Stomach (tissue), 8 donors: ENCODE measurements at regions not wholly inside any gene's neighbourhood (a gene's known extent, or its start where the extent isn't known, plus 50 kb on each side); places are given as distances from the start of the nearest gene placed in this dataset.

Experiments
- DNase-seq, 2 donors: peaks; one replicate each; pipeline versions ENCODE4 v3.0.0 to v3.0.0-alpha.2; 2013 to 2019
- H3K27ac ChIP-seq, 5 donors: fragments of 200-600 bp in 4 of 5; sonication (generic) in 4 of 5; one replicate each; pipeline ENCODE4 v1.5.1; 2013 to 2019; ENCODE audit warnings: mild to moderate bottlenecking in 1 of 5, moderate library complexity in 1 of 5
- H3K27me3 ChIP-seq, 3 donors: fragments of 200-600 bp; sonication (generic); one replicate each; pipeline ENCODE4 v1.5.1; 2017 to 2019; ENCODE audit warnings: mixed run types in 1 of 3
- H3K36me3 ChIP-seq, 4 donors: fragments of 200-600 bp; sonication (generic); 1 replicate in 3 of 4; 2 replicates in 1 of 4; pipeline ENCODE4 v1.5.1; 2016 to 2019
- H3K4me1 ChIP-seq, 4 donors: fragments of 200-600 bp; sonication (generic); one replicate each; pipeline ENCODE4 v1.5.1; 2016 to 2019
- H3K4me3 ChIP-seq, 4 donors: fragments of 200-600 bp; sonication (generic) in 3 of 4; one replicate each; pipeline ENCODE4 v1.5.1; 2016 to 2019; ENCODE audit warnings: mild to moderate bottlenecking in 1 of 4
- H3K9me3 ChIP-seq, 4 donors: fragments of 200-600 bp; sonication (generic); one replicate each; pipeline ENCODE4 v1.5.1; 2016 to 2019
- EP300 ChIP-seq: sonication (generic); formaldehyde crosslinking; IDR thresholded peaks from one replicate; pipeline ENCODE4 v1.6.1; 2017; ENCODE audit warnings: antibody characterized with exemption
- POLR2A ChIP-seq, 4 donors: fragments of 450-650 bp; IDR thresholded peaks; one replicate each; pipeline ENCODE4 v1.6.1; 2016; ENCODE audit warnings: antibody characterized with exemption in 4 of 4, control low read depth in 2 of 4, mild to moderate bottlenecking in 1 of 4, moderate library complexity in 1 of 4
- POLR2AphosphoS5 ChIP-seq, 3 donors: sonication (generic); formaldehyde crosslinking; IDR thresholded peaks; one replicate each; pipeline ENCODE4 v1.6.1; 2016; ENCODE audit warnings: antibody characterized with exemption in 3 of 3
- WGBS, 5 donors: extraction: QIAGEN DNeasy Blood & Tissue Kit in 3 of 5; methylation state at CpG; one replicate each; pipeline versions ENCODE4 v1.1.5 to v1.1.7; 2013 to 2018; 5-methylcytosine and 5-hydroxymethylcytosine counted together
- intact Hi-C: fragments of 100-400 bp; cut with DNase I; formaldehyde crosslinking; loops from one replicate; pipeline ENCODE4 v1.15.1; 2023; ENCODE audit warnings: low total_unique reads
- TF ChIP-seq, protein P1 (sequence below), 7 experiments: fragments of 450-650 bp in 4 of 7; fragments of 200-600 bp in 3 of 7; sonication (generic) in 3 of 7; IDR thresholded peaks; one replicate each; pipeline ENCODE4 v1.5.1; 2016 to 2019; ENCODE audit warnings: antibody characterized with exemption in 7 of 7, control low read depth in 2 of 7, mild to moderate bottlenecking in 1 of 7
- donor health status: healthy with polysubstance abuse.
- donor health status: Bipolar disorder and iron deficiency.
- donor health status: healthy.

DNA sequence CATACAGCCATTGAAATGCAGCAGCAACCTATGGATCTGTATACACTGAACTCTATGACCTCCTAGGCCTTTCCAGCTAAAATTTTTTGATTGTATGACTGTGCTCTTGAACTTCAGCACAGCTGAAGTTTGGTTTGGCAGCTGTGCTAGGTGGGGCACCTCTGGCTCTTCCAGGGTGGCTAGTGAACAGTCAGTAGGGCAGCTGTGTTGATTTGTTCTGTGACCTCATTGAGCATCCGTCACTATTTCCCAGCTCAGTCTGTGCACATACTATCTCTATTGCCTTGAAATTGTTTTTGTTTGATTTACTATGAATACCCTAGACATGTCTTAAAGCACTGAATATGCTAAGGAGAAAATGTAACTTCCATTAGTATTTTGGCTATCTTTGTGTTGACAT is 363.2 kb upstream of the NAALADL2 start:
- TF ChIP-seq POLR2A (IDR thresholded peaks at IDR 0.05), result no peak
- TF ChIP-seq, protein P1, sequence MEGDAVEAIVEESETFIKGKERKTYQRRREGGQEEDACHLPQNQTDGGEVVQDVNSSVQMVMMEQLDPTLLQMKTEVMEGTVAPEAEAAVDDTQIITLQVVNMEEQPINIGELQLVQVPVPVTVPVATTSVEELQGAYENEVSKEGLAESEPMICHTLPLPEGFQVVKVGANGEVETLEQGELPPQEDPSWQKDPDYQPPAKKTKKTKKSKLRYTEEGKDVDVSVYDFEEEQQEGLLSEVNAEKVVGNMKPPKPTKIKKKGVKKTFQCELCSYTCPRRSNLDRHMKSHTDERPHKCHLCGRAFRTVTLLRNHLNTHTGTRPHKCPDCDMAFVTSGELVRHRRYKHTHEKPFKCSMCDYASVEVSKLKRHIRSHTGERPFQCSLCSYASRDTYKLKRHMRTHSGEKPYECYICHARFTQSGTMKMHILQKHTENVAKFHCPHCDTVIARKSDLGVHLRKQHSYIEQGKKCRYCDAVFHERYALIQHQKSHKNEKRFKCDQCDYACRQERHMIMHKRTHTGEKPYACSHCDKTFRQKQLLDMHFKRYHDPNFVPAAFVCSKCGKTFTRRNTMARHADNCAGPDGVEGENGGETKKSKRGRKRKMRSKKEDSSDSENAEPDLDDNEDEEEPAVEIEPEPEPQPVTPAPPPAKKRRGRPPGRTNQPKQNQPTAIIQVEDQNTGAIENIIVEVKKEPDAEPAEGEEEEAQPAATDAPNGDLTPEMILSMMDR (IDR thresholded peaks at IDR 0.05), result no peak
- no peak for TF ChIP-seq POLR2AphosphoS5 (IDR thresholded peaks at IDR 0.05)
- no peak for TF ChIP-seq EP300
- H3K27ac ChIP-seq, result no peak overlapping the region
- intact Hi-C loops, result no loop called here

DNA sequence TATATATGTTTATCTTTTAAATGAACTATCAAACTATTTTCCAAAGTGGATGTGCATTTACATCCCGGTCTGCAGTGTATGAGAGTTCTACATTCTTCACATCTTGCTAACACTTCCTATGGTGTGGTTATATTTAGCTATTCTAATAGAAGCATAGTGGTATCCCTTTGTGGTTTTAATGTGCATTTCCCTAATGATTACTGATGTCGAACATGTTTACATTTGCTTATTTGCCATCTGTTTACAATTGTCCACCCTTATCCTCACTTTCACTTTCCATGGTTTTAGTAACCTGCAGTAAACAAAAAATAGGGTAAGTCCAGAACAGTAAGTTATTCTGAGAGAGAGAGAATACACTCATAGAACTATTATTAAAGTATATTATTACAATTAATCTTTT is 360.5 kb upstream of the NAALADL2 start:
- TF ChIP-seq POLR2A (IDR thresholded peaks at IDR 0.05) (no peak), POLR2AphosphoS5 (IDR thresholded peaks at IDR 0.05) (no peak), EP300 (no peak)
- TF ChIP-seq, protein P1 (IDR thresholded peaks at IDR 0.05), result no peak
- peaks cover 0 to 5% (median 0%) of the 10 kb centered on the region in 4 donors for H3K4me1 ChIP-seq
- H3K36me3 ChIP-seq, result no peaks in the 10 kb centered on the region
- DNase-seq, result no peak
- WGBS, 5 donors, result 33 to 46% (median 36%) methylated on average over 2 of the region's 2 CpGs
- no peaks in the 10 kb centered on the region for H3K27me3 ChIP-seq
- H3K4me3 ChIP-seq, result no peak overlapping the region
- intact Hi-C loops, result no loop called here
- no peak overlapping the region for H3K27ac ChIP-seq
- H3K9me3 ChIP-seq, result no peaks in the 10 kb centered on the region

More for the DNA sequence above, 363.2 kb upstream of the NAALADL2 start:
- Histone ChIP-seq H3K27me3 (no peaks in the 10 kb centered on the region), H3K9me3 (no peaks in the 10 kb centered on the region), H3K4me3 (no peak overlapping the region), H3K4me1 (peaks cover 0 to 5% (median 0%) of the 10 kb centered on the region in 4 donors), H3K36me3 (no peaks in the 10 kb centered on the region)
- WGBS, 5 donors, result 82 to 94% (median 92%) methylated on average over 1 of the region's 1 CpG
- no peak for DNase-seq

DNA sequence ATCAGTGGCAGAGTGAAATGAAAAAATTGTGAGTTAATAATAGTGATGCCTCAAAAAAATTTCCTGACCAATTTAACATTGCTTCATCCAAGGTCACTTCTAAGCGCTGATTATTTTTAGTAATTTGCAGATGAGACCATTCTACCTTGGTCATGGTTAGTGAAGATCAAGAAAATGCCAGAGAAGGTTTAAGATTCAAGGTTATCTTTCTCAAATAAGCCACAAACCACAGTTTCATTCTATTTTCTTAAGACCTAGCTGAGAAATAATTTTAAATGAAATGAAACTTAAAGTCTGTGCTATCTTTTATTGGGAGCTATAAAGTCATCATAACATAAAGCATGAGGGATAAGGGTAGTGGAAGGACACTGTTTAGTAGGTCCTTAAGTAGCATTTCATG is 353.9 kb upstream of the NAALADL2 start:
- 90 to 100% (median 95%) methylated on average over 1 of the region's 1 CpG for WGBS, 5 donors
- intact Hi-C loops, result no loop called here
- H3K36me3 ChIP-seq, result no peaks in the 10 kb centered on the region

DNA sequence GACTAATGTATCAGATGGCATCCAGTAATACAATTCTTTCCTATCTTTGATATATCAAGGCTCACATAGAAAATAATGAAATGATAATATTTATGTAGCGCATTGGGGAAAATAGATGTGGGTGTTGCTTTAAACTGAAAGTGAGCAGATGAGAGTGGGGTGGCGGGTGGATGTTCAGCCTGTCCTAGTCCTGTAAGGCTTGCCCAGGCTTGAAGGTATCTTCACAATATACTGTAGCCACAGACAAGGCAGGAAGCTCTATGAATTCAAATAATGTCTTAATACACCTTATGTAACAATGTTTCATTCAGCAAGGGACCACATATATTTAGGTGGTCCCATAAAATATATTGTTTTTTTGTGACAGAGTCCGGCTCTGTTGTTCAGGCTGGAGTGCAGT is 334.9 kb upstream of the NAALADL2 start:
- Histone ChIP-seq H3K27ac (no peak overlapping the region), H3K4me3 (no peak overlapping the region), H3K36me3 (no peaks in the 10 kb centered on the region), H3K27me3 (no peaks in the 10 kb centered on the region), H3K9me3 (no peaks in the 10 kb centered on the region), H3K4me1 (no peaks in the 10 kb centered on the region)
- TF ChIP-seq POLR2AphosphoS5 (IDR thresholded peaks at IDR 0.05) (no peak), POLR2A (IDR thresholded peaks at IDR 0.05) (no peak), EP300 (no peak)
- TF ChIP-seq, protein P1 (IDR thresholded peaks at IDR 0.05), result no peak
- DNase-seq, result no peak
- intact Hi-C loops, result no loop called here
- 90 to 98% (median 95%) methylated on average over 3 of the region's 3 CpGs for WGBS, 5 donors

More for the DNA sequence above, 353.9 kb upstream of the NAALADL2 start:
- Histone ChIP-seq H3K9me3 (no peaks in the 10 kb centered on the region), H3K27ac (no peak overlapping the region), H3K4me1 (no peaks in the 10 kb centered on the region), H3K4me3 (no peak overlapping the region), H3K27me3 (no peaks in the 10 kb centered on the region)
- no peak for DNase-seq
- no peak for TF ChIP-seq POLR2A (IDR thresholded peaks at IDR 0.05)
- no peak for TF ChIP-seq EP300
- TF ChIP-seq POLR2AphosphoS5 (IDR thresholded peaks at IDR 0.05), result no peak
- TF ChIP-seq, protein P1 (IDR thresholded peaks at IDR 0.05), result no peak
